ENCODE measurements at regions not wholly inside any gene's neighbourhood (a gene's known extent, or its start where the extent isn't known, plus 50 kb on each side); places are given as distances from the start of the nearest gene placed in this dataset.

GRCh38 chr22:27302501-27302900 is 499.1 kb downstream of the MN1 start:
- TF ChIP-seq, protein P1, sequence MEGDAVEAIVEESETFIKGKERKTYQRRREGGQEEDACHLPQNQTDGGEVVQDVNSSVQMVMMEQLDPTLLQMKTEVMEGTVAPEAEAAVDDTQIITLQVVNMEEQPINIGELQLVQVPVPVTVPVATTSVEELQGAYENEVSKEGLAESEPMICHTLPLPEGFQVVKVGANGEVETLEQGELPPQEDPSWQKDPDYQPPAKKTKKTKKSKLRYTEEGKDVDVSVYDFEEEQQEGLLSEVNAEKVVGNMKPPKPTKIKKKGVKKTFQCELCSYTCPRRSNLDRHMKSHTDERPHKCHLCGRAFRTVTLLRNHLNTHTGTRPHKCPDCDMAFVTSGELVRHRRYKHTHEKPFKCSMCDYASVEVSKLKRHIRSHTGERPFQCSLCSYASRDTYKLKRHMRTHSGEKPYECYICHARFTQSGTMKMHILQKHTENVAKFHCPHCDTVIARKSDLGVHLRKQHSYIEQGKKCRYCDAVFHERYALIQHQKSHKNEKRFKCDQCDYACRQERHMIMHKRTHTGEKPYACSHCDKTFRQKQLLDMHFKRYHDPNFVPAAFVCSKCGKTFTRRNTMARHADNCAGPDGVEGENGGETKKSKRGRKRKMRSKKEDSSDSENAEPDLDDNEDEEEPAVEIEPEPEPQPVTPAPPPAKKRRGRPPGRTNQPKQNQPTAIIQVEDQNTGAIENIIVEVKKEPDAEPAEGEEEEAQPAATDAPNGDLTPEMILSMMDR (conservative IDR thresholded peaks at IDR 0.05; ENCODE audit: low read depth, low read length) = no peak
- no peak for TF ChIP-seq EZH2 (IDR thresholded peaks at IDR 0.05; ENCODE audit: borderline replicate concordance, low read depth, low read length, poor library complexity, severe bottlenecking)

All from A673 (cell line).